K562 (cell line): ENCODE measurements at regions not wholly inside any gene's neighbourhood (a gene's known extent, or its start where the extent isn't known, plus 50 kb on each side); places are given as distances from the start of the nearest gene placed in this dataset. TPM values are rescaled to one million over a fixed set of nuclear protein-coding genes. Genes with fewer than 3 reads are reported as not detected.

Source experiments
- ARID3A ChIP-seq: IDR thresholded peaks from 2 replicates; pipeline ENCODE4 v1.6.1; 2012; ENCODE audit warnings: low read depth, low read length, improper control_type of control experiment, borderline replicate concordance
- FOXK2 ChIP-seq, 2 experiments: fragments of 450-650 bp; IDR thresholded peaks in 1 of 2; conservative IDR thresholded peaks in 1 of 2; 2 replicates each; pipeline ENCODE4 v1.6.1; 2016; ENCODE audit warnings: low read depth in 2 of 2, mild to moderate bottlenecking in 1 of 2
- KHSRP ChIP-seq: fragments of 450-650 bp; IDR thresholded peaks from 2 replicates; pipeline ENCODE4 v1.6.1; 2017
- TRIM24 ChIP-seq, 2 experiments: fragments of 450-650 bp; IDR thresholded peaks; 2 replicates each; pipeline ENCODE4 v1.6.1; 2016
- small RNA-seq: library from RNA; depleted of rRNA; stranded (forward); fragments of <200 nt; gene quantifications from one replicate; pipeline ENCODE3, GENCODE V24; 2014

- TF ChIP-seq ARID3A = peak; percentile 36; the same call in 1 of the 2 replicates
- no peak for TF ChIP-seq KHSRP
- TF ChIP-seq TRIM24 (IDR thresholded peaks at IDR 0.05) = peak; percentile 68 to 83
- TF ChIP-seq FOXK2 (conservative IDR thresholded peaks at IDR 0.05 in 1 of 2, IDR thresholded peaks at IDR 0.05 in 1 of 2; ENCODE audit: low read depth in 2 of 2) = peak; percentile 68 to 83
These were observed 143.2 kb downstream of the PTPRU start (continued) for GRCh38 chr1:29379443-29380073.

Small RNAs in the stretch of these regions (small RNA-seq; reads per million reads assigned to genes)
- not detected for gene AL021921.1
